OCI-LY7 (cell line): ENCODE measurements at regions not wholly inside any gene's neighbourhood (a gene's known extent, or its start where the extent isn't known, plus 50 kb on each side); places are given as distances from the start of the nearest gene placed in this dataset.
"Not testable (repeated sequence)": the region's sequence is repeated elsewhere in the genome, so short reads cannot be mapped to it uniquely, and the experiment has no call there.

ENCODE experiments used
- BruUV-seq: library from RNA; stranded (reverse); fragments of 400-500 nt; replicated peaks from 2 replicates; lab custom pipeline; 2021; lab: Mats Ljungman, UMichigan
- CTCF ChIA-PET: fragments of 300-600 bp; sonication (Branson Sonifier 250); formaldehyde crosslinking; loops from one replicate; lab custom pipeline; 2022; ENCODE audit warnings: antibody characterized with exemption; ENCODE audit not compliant: unreplicated experiment; lab: Charles Lee
- POLR2A ChIA-PET: fragments of 300-600 bp; sonication (Branson Sonifier 250); formaldehyde crosslinking; loops from one replicate; lab custom pipeline; 2022; ENCODE audit warnings: antibody characterized with exemption; lab: Charles Lee
- DNase-seq: peaks from one replicate; pipeline ENCODE4 v3.0.0-alpha.2; 2015; ENCODE audit warnings: low spot score
- H2AFZ ChIP-seq: fragments of 200-600 bp; sonication (generic), shearing (Covaris generic); 2 replicates; pipeline ENCODE4 v1.6.1; 2014; ENCODE audit warnings: mild to moderate bottlenecking, antibody characterized with exemption, low read length, moderate library complexity
- H3K27ac ChIP-seq: fragments of 200-600 bp; sonication (generic); 2 replicates; pipeline ENCODE4 v1.5.1; 2014; ENCODE audit warnings: mixed run types, low read depth, mild to moderate bottlenecking, moderate library complexity, low read length, inconsistent platforms; ENCODE audit not compliant: poor library complexity, severe bottlenecking
- H3K36me3 ChIP-seq: fragments of 200-600 bp; sonication (generic); 2 replicates; pipeline ENCODE4 v1.6.1; 2014; ENCODE audit warnings: mild to moderate bottlenecking, antibody characterized with exemption, low read length, moderate library complexity, mixed read lengths; ENCODE audit not compliant: insufficient read depth
- H3K4me1 ChIP-seq: fragments of 200-600 bp; sonication (generic); 2 replicates; pipeline ENCODE4 v1.5.1; 2014; ENCODE audit warnings: mild to moderate bottlenecking, low read length; ENCODE audit not compliant: insufficient read depth, poor library complexity, severe bottlenecking
- H3K4me2 ChIP-seq: fragments of 200-600 bp; sonication (generic); 2 replicates; pipeline ENCODE4 v1.6.1; 2014; ENCODE audit warnings: mild to moderate bottlenecking, low read length
- H3K4me3 ChIP-seq: fragments of 200-600 bp; sonication (generic); 2 replicates; pipeline ENCODE4 v1.5.1; 2014; ENCODE audit warnings: mild to moderate bottlenecking, low read depth, low read length; ENCODE audit not compliant: poor library complexity, severe bottlenecking
- H3K79me2 ChIP-seq: fragments of 200-600 bp; sonication (generic); 2 replicates; pipeline ENCODE4 v1.6.1; 2016; ENCODE audit warnings: low read depth, mild to moderate bottlenecking, low read length, moderate library complexity, mixed read lengths; ENCODE audit not compliant: insufficient read depth
- H3K9me2 ChIP-seq: fragments of 200-600 bp; sonication (generic); 2 replicates; pipeline ENCODE4 v1.6.1; 2016; ENCODE audit warnings: mild to moderate bottlenecking, low read length, mixed read lengths; ENCODE audit not compliant: insufficient read depth
- H3K9me3 ChIP-seq: fragments of 200-600 bp; sonication (generic); 2 replicates; pipeline ENCODE4 v1.6.1; 2014; ENCODE audit warnings: mild to moderate bottlenecking, mixed run types, low read length, mixed read lengths
- H4K20me1 ChIP-seq: fragments of 200-600 bp; sonication (generic); 2 replicates; pipeline ENCODE4 v1.6.1; 2014; ENCODE audit warnings: mild to moderate bottlenecking, antibody characterized with exemption, low read length, moderate library complexity, mixed read lengths; ENCODE audit not compliant: insufficient read depth
- EZH2phosphoT487 ChIP-seq: fragments of 200-600 bp; sonication (generic); IDR thresholded peaks from 2 replicates; pipeline ENCODE4 v1.6.1; 2018; ENCODE audit warnings: low read depth, borderline replicate concordance, mild to moderate bottlenecking, mixed run types, antibody characterized with exemption, low read length, moderate library complexity, mixed read lengths
- intact Hi-C: fragments of 100-400 bp; cut with micrococcal nuclease; formaldehyde crosslinking; loops from one replicate; pipeline ENCODE4 v1.10.0; 2022; ENCODE audit not compliant: unreplicated experiment
- TF ChIP-seq, protein P1 (sequence below): fragments of 200-600 bp; sonication (generic); conservative IDR thresholded peaks from 2 replicates; pipeline ENCODE4 v1.5.1; 2014; ENCODE audit warnings: mild to moderate bottlenecking, antibody characterized with exemption, low read length, moderate library complexity, mixed read lengths

DNA sequence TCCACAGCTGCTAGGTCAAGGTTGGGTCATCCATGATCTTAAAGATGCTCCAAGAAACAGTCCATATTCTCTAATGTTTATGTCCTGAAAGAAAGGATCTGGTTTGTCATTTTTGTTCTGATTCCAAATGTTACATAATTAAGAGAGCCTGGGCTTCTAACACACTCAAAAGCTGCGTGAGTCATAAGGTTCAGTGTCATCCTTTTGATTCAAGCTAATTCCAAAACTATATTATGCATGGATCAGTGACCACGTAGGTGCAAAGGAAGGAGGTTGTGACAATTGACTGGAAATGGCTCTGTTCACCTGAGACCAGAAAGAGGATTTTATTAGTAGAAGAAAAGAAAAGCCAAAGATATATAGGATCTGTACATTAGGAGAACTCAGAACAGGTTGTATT lies 268.7 kb upstream of the GK2 start:
- CTCF ChIA-PET, result no interaction called here
- no TSS peak for BruUV-seq

DNA sequence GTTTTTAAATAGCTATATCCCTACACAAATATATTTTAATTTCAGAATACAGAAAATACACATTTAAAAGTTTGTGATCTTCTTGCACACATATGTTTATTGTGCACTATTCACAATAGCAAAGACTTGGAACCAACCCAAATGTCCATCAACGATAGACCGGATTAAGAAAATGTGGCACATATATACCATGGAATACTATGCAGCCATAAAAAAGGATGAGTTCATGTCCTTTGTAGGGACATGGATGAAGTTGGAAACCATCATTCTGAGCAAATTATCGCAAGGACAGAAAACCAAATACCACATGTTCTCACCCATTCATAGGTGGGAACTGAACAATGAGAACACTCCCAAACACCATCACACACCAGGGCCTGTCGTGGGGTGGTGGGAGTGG lies 266.9 kb upstream of the GK2 start:
- H3K9me2 ChIP-seq, H3K4me3 ChIP-seq, H3K4me2 ChIP-seq, H3K79me2 ChIP-seq, H2AFZ ChIP-seq, intact Hi-C loops, CTCF ChIA-PET, H3K9me3 ChIP-seq, H3K27ac ChIP-seq, H3K36me3 ChIP-seq, BruUV-seq, H4K20me1 ChIP-seq, DNase-seq, H3K4me1 ChIP-seq: not testable (repeated sequence)
- POLR2A ChIA-PET, result interaction anchor here (0.6 kb wide), 1 partner anchor 50 kb away, joined by 3 read pairs; no protein-coding TSS in a partner anchor

More for the DNA sequence above, 268.7 kb upstream of the GK2 start:
- intact Hi-C loops, result no loop called here
- Histone ChIP-seq H2AFZ (no peak overlapping the region), H3K9me2 (no peaks in the 10 kb centered on the region), H3K9me3 (0 out of 2 replicates have a peak, but pooled peaks cover 4% of the 10 kb centered on the region), H3K79me2 (no peaks in the 10 kb centered on the region), H3K36me3 (no peaks in the 10 kb centered on the region), H3K4me2 (no peak overlapping the region), H3K27ac (no peak overlapping the region), H3K4me3 (no peak overlapping the region), H4K20me1 (no peaks in the 10 kb centered on the region), H3K4me1 (no peaks in the 10 kb centered on the region)
- no peak for DNase-seq
- POLR2A ChIA-PET, result no interaction called here
- no peak for TF ChIP-seq EZH2phosphoT487
- TF ChIP-seq, protein P1, sequence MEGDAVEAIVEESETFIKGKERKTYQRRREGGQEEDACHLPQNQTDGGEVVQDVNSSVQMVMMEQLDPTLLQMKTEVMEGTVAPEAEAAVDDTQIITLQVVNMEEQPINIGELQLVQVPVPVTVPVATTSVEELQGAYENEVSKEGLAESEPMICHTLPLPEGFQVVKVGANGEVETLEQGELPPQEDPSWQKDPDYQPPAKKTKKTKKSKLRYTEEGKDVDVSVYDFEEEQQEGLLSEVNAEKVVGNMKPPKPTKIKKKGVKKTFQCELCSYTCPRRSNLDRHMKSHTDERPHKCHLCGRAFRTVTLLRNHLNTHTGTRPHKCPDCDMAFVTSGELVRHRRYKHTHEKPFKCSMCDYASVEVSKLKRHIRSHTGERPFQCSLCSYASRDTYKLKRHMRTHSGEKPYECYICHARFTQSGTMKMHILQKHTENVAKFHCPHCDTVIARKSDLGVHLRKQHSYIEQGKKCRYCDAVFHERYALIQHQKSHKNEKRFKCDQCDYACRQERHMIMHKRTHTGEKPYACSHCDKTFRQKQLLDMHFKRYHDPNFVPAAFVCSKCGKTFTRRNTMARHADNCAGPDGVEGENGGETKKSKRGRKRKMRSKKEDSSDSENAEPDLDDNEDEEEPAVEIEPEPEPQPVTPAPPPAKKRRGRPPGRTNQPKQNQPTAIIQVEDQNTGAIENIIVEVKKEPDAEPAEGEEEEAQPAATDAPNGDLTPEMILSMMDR, result no peak

DNA sequence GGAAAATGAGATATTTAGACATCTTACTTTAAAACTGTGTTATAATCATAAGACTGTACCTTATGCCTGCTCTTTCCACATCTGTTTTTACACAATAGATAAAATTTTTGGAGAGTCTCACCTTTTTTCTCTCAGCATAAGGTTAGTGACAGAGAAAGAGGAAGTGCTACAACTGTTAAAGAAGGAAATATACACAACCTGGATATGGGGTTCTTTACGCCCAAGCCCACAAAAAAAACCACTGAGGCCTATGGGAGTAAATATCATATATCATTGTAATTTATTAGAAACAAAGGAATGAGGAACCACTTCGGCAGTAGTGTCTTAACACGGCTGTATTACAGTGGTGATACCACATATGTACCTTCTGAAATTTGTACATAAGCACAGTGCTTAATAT lies 265.9 kb upstream of the GK2 start:
- no peaks in the 10 kb centered on the region for H3K79me2 ChIP-seq
- H4K20me1 ChIP-seq, result no peaks in the 10 kb centered on the region
- H3K4me1 ChIP-seq, result no peaks in the 10 kb centered on the region
- H2AFZ ChIP-seq, result no peak overlapping the region
- intact Hi-C loops, result no loop called here
- ChIA-PET POLR2A (no interaction called here), CTCF (no interaction called here)
- H3K9me3 ChIP-seq, result 0 out of 2 replicates have a peak, but pooled peaks cover 4% of the 10 kb centered on the region
- no peaks in the 10 kb centered on the region for H3K36me3 ChIP-seq
- H3K9me2 ChIP-seq, result no peaks in the 10 kb centered on the region
- no TSS peak for BruUV-seq
- H3K4me3 ChIP-seq, result no peak overlapping the region
- no peak for DNase-seq
- no peak overlapping the region for H3K4me2 ChIP-seq
- TF ChIP-seq EZH2phosphoT487, result no peak
- TF ChIP-seq, protein P1, result no peak
- H3K27ac ChIP-seq, result no peak overlapping the region
